ENCODE measurements at regions not wholly inside any gene's neighbourhood (a gene's known extent, or its start where the extent isn't known, plus 50 kb on each side); places are given as distances from the start of the nearest gene placed in this dataset.

- no peak for DNase-seq (ENCODE audit: low read depth in 2 of 2)
These were observed 812.9 kb upstream of the ZNF608 start for GRCh38 chr5:125559296-125559695.

- DNase-seq (ENCODE audit: low read depth in 2 of 2): no peak
These were observed 814.2 kb upstream of the ZNF608 start for GRCh38 chr5:125560476-125561225.

- no peak for DNase-seq (ENCODE audit: low read depth in 2 of 2)
These were observed 818.0 kb upstream of the ZNF608 start for GRCh38 chr5:125564317-125564975.

GRCh38 chr5:125574491-125575044, 828.1 kb upstream of the ZNF608 start:
- no peak for DNase-seq (ENCODE audit: low read depth in 2 of 2)

- DNase-seq (ENCODE audit: low read depth in 2 of 2): no peak
These were observed 828.9 kb upstream of the ZNF608 start for GRCh38 chr5:125575171-125575890.

GRCh38 chr5:125575891-125576505, 829.6 kb upstream of the ZNF608 start:
- DNase-seq (ENCODE audit: low read depth in 2 of 2): no peak

- DNase-seq (ENCODE audit: low read depth in 2 of 2): no peak
These were observed 830.4 kb upstream of the ZNF608 start for GRCh38 chr5:125576822-125577221.

GRCh38 chr5:125578551-125578950, 832.1 kb upstream of the ZNF608 start:
- DNase-seq (ENCODE audit: low read depth in 2 of 2): no peak

GRCh38 chr5:125579182-125579581, 832.7 kb upstream of the ZNF608 start:
- DNase-seq (ENCODE audit: low read depth in 2 of 2): no peak

- DNase-seq (ENCODE audit: low read depth in 2 of 2): no peak
These were observed 834.9 kb upstream of the ZNF608 start for GRCh38 chr5:125581311-125581710.

GRCh38 chr5:125582352-125582751, 835.9 kb upstream of the ZNF608 start:
- no peak for DNase-seq (ENCODE audit: low read depth in 2 of 2)

GRCh38 chr5:125583321-125584139, 837.1 kb upstream of the ZNF608 start:
- no peak for DNase-seq (ENCODE audit: low read depth in 2 of 2)

- DNase-seq (ENCODE audit: low read depth in 2 of 2): no peak
These were observed 837.7 kb upstream of the ZNF608 start for GRCh38 chr5:125584140-125584520.

- no peak for DNase-seq (ENCODE audit: low read depth in 2 of 2)
These were observed 835.6 kb upstream of the GRAMD2B start for GRCh38 chr5:125587631-125588030.

GRCh38 chr5:125592856-125593255, 830.4 kb upstream of the GRAMD2B start:
- DNase-seq (ENCODE audit: low read depth in 2 of 2): no peak

GRCh38 chr5:125595095-125595494, 828.1 kb upstream of the GRAMD2B start:
- no peak for DNase-seq (ENCODE audit: low read depth in 2 of 2)

GRCh38 chr5:125595845-125596244, 827.4 kb upstream of the GRAMD2B start:
- no peak for DNase-seq (ENCODE audit: low read depth in 2 of 2)

GRCh38 chr5:125597338-125597737, 825.9 kb upstream of the GRAMD2B start:
- DNase-seq (ENCODE audit: low read depth in 2 of 2): no peak

GRCh38 chr5:125600559-125600958, 822.6 kb upstream of the GRAMD2B start:
- no peak for DNase-seq (ENCODE audit: low read depth in 2 of 2)

- no peak for DNase-seq (ENCODE audit: low read depth in 2 of 2)
These were observed 821.0 kb upstream of the GRAMD2B start for GRCh38 chr5:125602184-125602583.

GRCh38 chr5:125603321-125603720, 819.9 kb upstream of the GRAMD2B start:
- no peak for DNase-seq (ENCODE audit: low read depth in 2 of 2)

Data from stimulated activated CD8-positive, alpha-beta memory T cell treated with anti-CD3 and anti-CD28 coated beads, Interleukin-2, amount 100 ng/mL, for 1 hour (primary cell).